NCI-H2081 (cell line): ENCODE measurements at regions not wholly inside any gene's neighbourhood (a gene's known extent, or its start where the extent isn't known, plus 50 kb on each side); places are given as distances from the start of the nearest gene placed in this dataset.
A peak's percentile ranks its signal among the peaks of the same experiment; 100 is the strongest.
"Not testable (repeated sequence)": the region's sequence is repeated elsewhere in the genome, so short reads cannot be mapped to it uniquely, and the experiment has no call there.

Experiments
- DNase-seq, 2 experiments: peaks; one replicate each; lab custom pipeline; 2025; lab: John Stamatoyannopoulos, UW

- no peak for DNase-seq
These were observed 509.2 kb downstream of the CDH10 start for GRCh38 chr5:24135536-24135935.

- DNase-seq: no peak
These were observed 503.7 kb downstream of the CDH10 start for GRCh38 chr5:24141046-24141445.

GRCh38 chr5:24142341-24142740 lies 502.4 kb downstream of the CDH10 start:
- DNase-seq: no peak

- no peak for DNase-seq
These were observed 499.0 kb downstream of the CDH10 start for GRCh38 chr5:24145806-24146205.

GRCh38 chr5:24161559-24161958 lies 483.2 kb downstream of the CDH10 start:
- DNase-seq: no peak

GRCh38 chr5:24162343-24162742 lies 482.4 kb downstream of the CDH10 start:
- no peak for DNase-seq

GRCh38 chr5:24163091-24163490 lies 481.7 kb downstream of the CDH10 start:
- DNase-seq: no peak

GRCh38 chr5:24167806-24168205 lies 477.0 kb downstream of the CDH10 start:
- DNase-seq: no peak

- DNase-seq: no peak
These were observed 474.8 kb downstream of the CDH10 start for GRCh38 chr5:24170026-24170425.

GRCh38 chr5:24170930-24171329 lies 473.8 kb downstream of the CDH10 start:
- DNase-seq: not testable (repeated sequence)

- DNase-seq: no peak
These were observed 467.0 kb downstream of the CDH10 start for GRCh38 chr5:24177821-24178220.

GRCh38 chr5:24183981-24184380 lies 460.8 kb downstream of the CDH10 start:
- DNase-seq: no peak

GRCh38 chr5:24188216-24188925 lies 456.4 kb downstream of the CDH10 start:
- no peak for DNase-seq

GRCh38 chr5:24196789-24197188 lies 448.0 kb downstream of the CDH10 start:
- no peak for DNase-seq

- DNase-seq: peak; percentile 76 to 82
These were observed 436.1 kb downstream of the CDH10 start for GRCh38 chr5:24208686-24209106.

- no peak for DNase-seq
These were observed 429.7 kb downstream of the CDH10 start for GRCh38 chr5:24215114-24215513.

- DNase-seq: no peak
These were observed 421.9 kb downstream of the CDH10 start for GRCh38 chr5:24222876-24223275.

- DNase-seq: no peak
These were observed 419.7 kb downstream of the CDH10 start for GRCh38 chr5:24225051-24225450.

GRCh38 chr5:24226479-24226878 lies 418.3 kb downstream of the CDH10 start:
- no peak for DNase-seq

GRCh38 chr5:24227881-24228280 lies 416.9 kb downstream of the CDH10 start:
- not testable (repeated sequence) for DNase-seq

GRCh38 chr5:24232041-24232440 lies 412.7 kb downstream of the CDH10 start:
- no peak for DNase-seq

GRCh38 chr5:24232929-24233498 lies 411.8 kb downstream of the CDH10 start:
- DNase-seq: peak in 1 of 2 experiments; percentile 36

- no peak for DNase-seq
These were observed 408.8 kb downstream of the CDH10 start for GRCh38 chr5:24235946-24236345.

- DNase-seq: no peak
These were observed 399.0 kb downstream of the CDH10 start for GRCh38 chr5:24245821-24246220.
